HCT116 (cell line): ENCODE measurements at regions not wholly inside any gene's neighbourhood (a gene's known extent, or its start where the extent isn't known, plus 50 kb on each side); places are given as distances from the start of the nearest gene placed in this dataset.

ENCODE experiments used
- ATAC-seq: fragments of 200-7000 bp; cut with Tn5 transposase; 2 replicates; pipeline ENCODE4 v1.9.1; 2020; ENCODE audit warnings: mild to moderate bottlenecking, moderate library complexity
- BruUV-seq: library from RNA; stranded (reverse); fragments of 400-500 nt; replicated peaks from 2 replicates; lab custom pipeline; 2021; lab: Mats Ljungman, UMichigan
- CTCF ChIA-PET: fragments of 300-600 bp; sonication (Branson Sonifier 250); formaldehyde crosslinking; loops from one replicate; lab custom pipeline; 2021; ENCODE audit warnings: antibody characterized with exemption; lab: Charles Lee
- POLR2A ChIA-PET: fragments of 300-600, 350-600 bp; sonication (Branson Sonifier 250); formaldehyde crosslinking; loops from one replicate; lab custom pipeline; 2021; ENCODE audit warnings: antibody characterized with exemption; lab: Charles Lee
- RAD21 ChIA-PET, 2 experiments: fragments of 300-600 bp; sonication (Branson Sonifier 250); formaldehyde crosslinking; loops; one replicate each; lab custom pipeline; 2023; ENCODE audit warnings: low total read pairs in 2 of 2; ENCODE audit not compliant: uncharacterized antibody in 2 of 2, unreplicated experiment in 2 of 2, low non-redundant PET in 1 of 2; lab: Charles Lee
- DNase-seq: peaks from one replicate; pipeline ENCODE4 v3.0.0-alpha.2; 2010; ENCODE audit warnings: low read depth, low spot score
- H2AFZ ChIP-seq: fragments of 200-600 bp; shearing (Covaris generic), sonication (generic); 2 replicates; pipeline ENCODE4 v1.6.1; 2017; ENCODE audit warnings: low read depth, mixed run types, mixed read lengths, antibody characterized with exemption, low read length; ENCODE audit not compliant: poor library complexity, severe bottlenecking
- H3K27ac ChIP-seq: 2 replicates; pipeline ENCODE4 v1.5.1; 2012; ENCODE audit warnings: low read depth, low read length
- H3K27me3 ChIP-seq: fragments of 200-600 bp; sonication (generic); 2 replicates; pipeline ENCODE4 v1.6.1; 2016; ENCODE audit warnings: mixed run types, low read length, mixed read lengths; ENCODE audit not compliant: insufficient read depth
- H3K36me3 ChIP-seq, 2 experiments: fragments of 200-500 bp in 1 of 2; fragments of 200-600 bp in 1 of 2; sonication (Bioruptor generic) in 1 of 2; sonication (generic) in 1 of 2; 2 replicates each; pipeline versions ENCODE4 v1.5.1 to v1.6.1; 2014 to 2016; ENCODE audit warnings: low read length in 2 of 2, inconsistent platforms in 1 of 2, mixed read lengths in 1 of 2, mixed run types in 1 of 2; ENCODE audit not compliant: insufficient read depth in 2 of 2, control insufficient read depth in 1 of 2
- H3K4me1 ChIP-seq, 2 experiments: fragments of 200-600 bp in 1 of 2; sonication (generic) in 1 of 2; 2 replicates each; pipeline versions ENCODE4 v1.5.1 to v1.6.1; 2012 to 2017; ENCODE audit warnings: low read length in 2 of 2, inconsistent platforms in 1 of 2, mild to moderate bottlenecking in 1 of 2, mixed read lengths in 1 of 2, mixed run types in 1 of 2, moderate library complexity in 1 of 2; ENCODE audit not compliant: insufficient read depth in 2 of 2, control insufficient read depth in 1 of 2
- H3K4me2 ChIP-seq: fragments of 200-600 bp; sonication (generic); 2 replicates; pipeline ENCODE4 v1.6.1; 2017; ENCODE audit warnings: mixed run types, low read length, mixed read lengths
- H3K4me3 ChIP-seq, 2 experiments: fragments of 200-600 bp in 1 of 2; sonication (generic) in 1 of 2; replicated peaks in 1 of 2; 2 replicates each; pipeline ENCODE4 v1.5.1; 2011 to 2016; ENCODE audit warnings: low read length in 2 of 2, control low read depth in 1 of 2, low read depth in 1 of 2, mild to moderate bottlenecking in 1 of 2, mixed read lengths in 1 of 2, mixed run types in 1 of 2
- H3K79me2 ChIP-seq: fragments of 200-600 bp; sonication (generic); 2 replicates; pipeline ENCODE4 v1.6.1; 2017; ENCODE audit warnings: mild to moderate bottlenecking, mixed run types, low read length, moderate library complexity, mixed read lengths; ENCODE audit not compliant: insufficient read depth
- H3K9ac ChIP-seq: fragments of 200-600 bp; sonication (generic); 2 replicates; pipeline ENCODE4 v1.6.1; 2016; ENCODE audit warnings: low read length, mixed read lengths
- H3K9me2 ChIP-seq: fragments of 200-600 bp; sonication (generic), shearing (Covaris generic); 2 replicates; pipeline ENCODE4 v1.6.1; 2017; ENCODE audit warnings: mixed run types, mild to moderate bottlenecking, moderate library complexity; ENCODE audit not compliant: insufficient read depth
- H3K9me3 ChIP-seq, 2 experiments: fragments of 200-500 bp in 1 of 2; fragments of 200-600 bp in 1 of 2; sonication (Bioruptor generic) in 1 of 2; sonication (generic) in 1 of 2; 2 replicates each; pipeline ENCODE4 v1.6.1; 2014 to 2017; ENCODE audit warnings: low read length in 2 of 2, mixed read lengths in 2 of 2, inconsistent platforms in 1 of 2, low read depth in 1 of 2, mild to moderate bottlenecking in 1 of 2, mixed run types in 1 of 2, moderate library complexity in 1 of 2; ENCODE audit not compliant: control insufficient read depth in 1 of 2, insufficient read depth in 1 of 2
- H4K20me1 ChIP-seq: fragments of 200-600 bp; sonication (generic), shearing (Covaris generic); 2 replicates; pipeline ENCODE4 v1.6.1; 2017; ENCODE audit warnings: mixed run types, mild to moderate bottlenecking, moderate library complexity; ENCODE audit not compliant: insufficient read depth
- EGR1 ChIP-seq: IDR thresholded peaks from 2 replicates; pipeline ENCODE4 v1.6.1; 2012; ENCODE audit warnings: low read depth
- EZH2 ChIP-seq: fragments of 200-600 bp; sonication (generic); IDR thresholded peaks from 2 replicates; pipeline ENCODE4 v1.6.1; 2017; ENCODE audit warnings: antibody characterized with exemption, mixed run types
- EZH2phosphoT487 ChIP-seq: fragments of 200-600 bp; IDR thresholded peaks from 2 replicates; pipeline ENCODE4 v1.6.1; 2018; ENCODE audit warnings: antibody characterized with exemption, borderline replicate concordance
- FOSL1 ChIP-seq: IDR thresholded peaks from 2 replicates; pipeline ENCODE4 v1.6.1; 2012; ENCODE audit warnings: low read depth
- JUND ChIP-seq: IDR thresholded peaks from 2 replicates; pipeline ENCODE4 v1.6.1; 2012
- SP1 ChIP-seq: IDR thresholded peaks from 2 replicates; pipeline ENCODE4 v1.6.1; 2012; ENCODE audit warnings: low read depth
- YY1 ChIP-seq: IDR thresholded peaks from 2 replicates; pipeline ENCODE4 v1.6.1; 2011; ENCODE audit warnings: low read length, low read depth, moderate library complexity, mild to moderate bottlenecking; ENCODE audit not compliant: insufficient replicate concordance; ENCODE audit errors: extremely low read depth
- ZFX ChIP-seq: fragments of 450-650 bp; IDR thresholded peaks from 2 replicates; pipeline ENCODE4 v1.6.1; 2017
- intact Hi-C: fragments of 100-400 bp; cut with micrococcal nuclease; formaldehyde crosslinking; loops from 2 replicates; pipeline ENCODE4 v1.10.0; 2022
- TF ChIP-seq, protein P1 (sequence below): IDR thresholded peaks from 2 replicates; pipeline ENCODE4 v1.6.1; 2012; ENCODE audit warnings: low read depth

GRCh38 chr11:116638463-116638862 is 134.3 kb downstream of the BUD13 start:
- H3K27me3 ChIP-seq, result peaks cover 41% of the 10 kb centered on the region
- H2AFZ ChIP-seq, result no peak overlapping the region
- no peaks in the 10 kb centered on the region for H3K36me3 ChIP-seq
- no peak overlapping the region for H3K4me2 ChIP-seq
- ChIA-PET CTCF (no interaction called here), RAD21 (no interaction called here), POLR2A (no interaction called here)
- no peaks in the 10 kb centered on the region for H3K4me1 ChIP-seq
- no peak overlapping the region for H3K9ac ChIP-seq
- H3K9me2 ChIP-seq, result no peaks in the 10 kb centered on the region
- TF ChIP-seq FOSL1 (no peak), YY1 (no peak), JUND (no peak), SP1 (no peak), EZH2 (no peak), ZFX (no peak), EGR1 (no peak), EZH2phosphoT487 (no peak)
- TF ChIP-seq, protein P1, sequence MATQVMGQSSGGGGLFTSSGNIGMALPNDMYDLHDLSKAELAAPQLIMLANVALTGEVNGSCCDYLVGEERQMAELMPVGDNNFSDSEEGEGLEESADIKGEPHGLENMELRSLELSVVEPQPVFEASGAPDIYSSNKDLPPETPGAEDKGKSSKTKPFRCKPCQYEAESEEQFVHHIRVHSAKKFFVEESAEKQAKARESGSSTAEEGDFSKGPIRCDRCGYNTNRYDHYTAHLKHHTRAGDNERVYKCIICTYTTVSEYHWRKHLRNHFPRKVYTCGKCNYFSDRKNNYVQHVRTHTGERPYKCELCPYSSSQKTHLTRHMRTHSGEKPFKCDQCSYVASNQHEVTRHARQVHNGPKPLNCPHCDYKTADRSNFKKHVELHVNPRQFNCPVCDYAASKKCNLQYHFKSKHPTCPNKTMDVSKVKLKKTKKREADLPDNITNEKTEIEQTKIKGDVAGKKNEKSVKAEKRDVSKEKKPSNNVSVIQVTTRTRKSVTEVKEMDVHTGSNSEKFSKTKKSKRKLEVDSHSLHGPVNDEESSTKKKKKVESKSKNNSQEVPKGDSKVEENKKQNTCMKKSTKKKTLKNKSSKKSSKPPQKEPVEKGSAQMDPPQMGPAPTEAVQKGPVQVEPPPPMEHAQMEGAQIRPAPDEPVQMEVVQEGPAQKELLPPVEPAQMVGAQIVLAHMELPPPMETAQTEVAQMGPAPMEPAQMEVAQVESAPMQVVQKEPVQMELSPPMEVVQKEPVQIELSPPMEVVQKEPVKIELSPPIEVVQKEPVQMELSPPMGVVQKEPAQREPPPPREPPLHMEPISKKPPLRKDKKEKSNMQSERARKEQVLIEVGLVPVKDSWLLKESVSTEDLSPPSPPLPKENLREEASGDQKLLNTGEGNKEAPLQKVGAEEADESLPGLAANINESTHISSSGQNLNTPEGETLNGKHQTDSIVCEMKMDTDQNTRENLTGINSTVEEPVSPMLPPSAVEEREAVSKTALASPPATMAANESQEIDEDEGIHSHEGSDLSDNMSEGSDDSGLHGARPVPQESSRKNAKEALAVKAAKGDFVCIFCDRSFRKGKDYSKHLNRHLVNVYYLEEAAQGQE, result no peak
- H3K9me3 ChIP-seq, result no peaks in the 10 kb centered on the region
- no peak overlapping the region for H3K27ac ChIP-seq
- H3K4me3 ChIP-seq, result no peak overlapping the region
- no TSS peak for BruUV-seq
- H3K79me2 ChIP-seq, result no peaks in the 10 kb centered on the region
- intact Hi-C loops, result no loop called here
- no peak for DNase-seq
- no peak for ATAC-seq
- H4K20me1 ChIP-seq, result no peaks in the 10 kb centered on the region
